GM12878 (cell line): ENCODE measurements at regions not wholly inside any gene's neighbourhood (a gene's known extent, or its start where the extent isn't known, plus 50 kb on each side); places are given as distances from the start of the nearest gene placed in this dataset.

Source experiments
- ATAC-seq: fragments of 200-7000 bp; cut with Tn5 transposase; 3 replicates; pipeline ENCODE4 v1.9.1; 2020; ENCODE audit warnings: mild to moderate bottlenecking, moderate library complexity
- BruUV-seq: library from RNA; stranded (reverse); fragments of 400-500 nt; replicated peaks from 2 replicates; lab custom pipeline; 2021; lab: Mats Ljungman, UMichigan
- CTCF ChIA-PET: fragments of 300-600 bp; sonication (Branson Sonifier 250); formaldehyde crosslinking; extraction: SDS; loops from one replicate; lab custom pipeline; 2021; ENCODE audit warnings: inconsistent platforms; lab: Yijun Ruan, JAX
- POLR2A ChIA-PET: fragments of 350-600 bp; formaldehyde crosslinking; extraction: SDS; loops from one replicate; lab custom pipeline; 2021; ENCODE audit warnings: inconsistent platforms; lab: Charles Lee
- RAD21 ChIA-PET: fragments of 300-600 bp; sonication (Branson Sonifier 250); formaldehyde crosslinking; loops from one replicate; lab custom pipeline; 2023; ENCODE audit warnings: antibody characterized with exemption; ENCODE audit not compliant: unreplicated experiment; lab: Charles Lee
- SMC1A ChIA-PET: fragments of 300-600 bp; sonication (Branson Sonifier 250); formaldehyde crosslinking; loops from one replicate; lab custom pipeline; 2023; ENCODE audit not compliant: unreplicated experiment, uncharacterized antibody; lab: Charles Lee
- DNase-seq: peaks from one replicate; pipeline ENCODE4 v3.0.0-alpha.2; 2011; ENCODE audit warnings: low read depth, low spot score
- FAIRE-seq: peaks from 3 replicates; lab custom pipeline; 2011; peaks lifted over from hg19 to GRCh38; lab: Jason Lieb, UNC
- H2AFZ ChIP-seq: 2 replicates; pipeline ENCODE4 v1.6.0; 2011; ENCODE audit warnings: low read depth, low read length, control low read depth; ENCODE audit not compliant: control insufficient read depth
- H3K27ac ChIP-seq: 2 replicates; pipeline ENCODE4 v1.5.1; 2011; ENCODE audit warnings: control low read depth; ENCODE audit not compliant: control insufficient read depth, insufficient read depth
- H3K27me3 ChIP-seq, 2 experiments: replicated peaks in 1 of 2; 2 replicates each; pipeline versions ENCODE4 v1.6.0 to v1.6.1; 2011; ENCODE audit warnings: low read length in 1 of 2; ENCODE audit not compliant: control insufficient read depth in 2 of 2, insufficient read depth in 2 of 2
- H3K36me3 ChIP-seq, 2 experiments: 2 replicates each; pipeline ENCODE4 v1.5.1; 2011; ENCODE audit warnings: low read length in 1 of 2; ENCODE audit not compliant: control insufficient read depth in 2 of 2, insufficient read depth in 2 of 2
- H3K4me1 ChIP-seq: 2 replicates; pipeline ENCODE4 v1.6.1; 2011; ENCODE audit warnings: mild to moderate bottlenecking, low read length, moderate library complexity, mixed read lengths; ENCODE audit not compliant: control insufficient read depth, insufficient read depth
- H3K4me2 ChIP-seq: 2 replicates; pipeline ENCODE4 v1.6.0; 2011; ENCODE audit warnings: control low read depth; ENCODE audit not compliant: control insufficient read depth, insufficient read depth
- H3K4me3 ChIP-seq: fragments of 200-600 bp; sonication (generic); 2 replicates; pipeline ENCODE4 v1.5.1; 2016
- H3K79me2 ChIP-seq: 2 replicates; pipeline ENCODE4 v1.6.0; 2011; ENCODE audit warnings: low read length; ENCODE audit not compliant: control insufficient read depth, insufficient read depth
- H3K9ac ChIP-seq: 2 replicates; pipeline ENCODE4 v1.8.0; 2011; ENCODE audit warnings: low read length, control low read depth, mixed read lengths; ENCODE audit not compliant: control insufficient read depth, insufficient read depth
- H3K9me3 ChIP-seq: replicated peaks from 3 replicates; pipeline ENCODE4 v1.5.1; 2011; ENCODE audit warnings: mild to moderate bottlenecking, low read length; ENCODE audit not compliant: control insufficient read depth, insufficient read depth
- H4K20me1 ChIP-seq: 2 replicates; pipeline ENCODE4 v1.6.0; 2011; ENCODE audit not compliant: control insufficient read depth, insufficient read depth
- BMI1 ChIP-seq: fragments of 450-650 bp; IDR thresholded peaks from 2 replicates; pipeline ENCODE4 v1.6.1; 2016; ENCODE audit warnings: mild to moderate bottlenecking, moderate library complexity, borderline replicate concordance
- ESRRA ChIP-seq: IDR thresholded peaks from 2 replicates; pipeline ENCODE4 v1.6.1; 2012; ENCODE audit warnings: mild to moderate bottlenecking, low read length, improper control_type of control experiment
- IKZF1 ChIP-seq: fragments of 450-650 bp; conservative IDR thresholded peaks from 2 replicates; pipeline ENCODE4 v1.6.1; 2017; ENCODE audit warnings: antibody characterized with exemption, mild to moderate bottlenecking
- IRF4 ChIP-seq: IDR thresholded peaks from 2 replicates; pipeline ENCODE4 v1.6.1; 2011; ENCODE audit warnings: low read depth, low read length
- MEF2A ChIP-seq: IDR thresholded peaks from 2 replicates; pipeline ENCODE4 v1.6.1; 2011; ENCODE audit warnings: low read depth, mild to moderate bottlenecking, low read length, moderate library complexity; ENCODE audit not compliant: insufficient read depth
- MEF2B ChIP-seq: fragments of 450-650 bp; IDR thresholded peaks from 2 replicates; pipeline ENCODE4 v1.6.1; 2018; ENCODE audit warnings: mild to moderate bottlenecking, moderate library complexity; ENCODE audit not compliant: partially characterized antibody, poor library complexity, severe bottlenecking
- POLR2A ChIP-seq: IDR thresholded peaks from 2 replicates; pipeline ENCODE4 v1.6.1; 2011; ENCODE audit warnings: low read depth, mild to moderate bottlenecking, low read length
- TBL1XR1 ChIP-seq: IDR thresholded peaks from 2 replicates; pipeline ENCODE4 v1.6.1; 2012; ENCODE audit warnings: low read depth, low read length, improper control_type of control experiment
- TCF3 ChIP-seq: IDR thresholded peaks from 2 replicates; pipeline ENCODE4 v1.6.1; 2012; ENCODE audit warnings: low read depth, mild to moderate bottlenecking, low read length, borderline replicate concordance; ENCODE audit not compliant: insufficient read depth
- WGBS: methylation state at CpG from one replicate; pipeline ENCODE4 v1.1.6; 2016; ENCODE audit warnings: low lambda C conversion rate; ENCODE audit not compliant: insufficient replicate concordance, insufficient coverage; ENCODE audit errors: missing lambda C conversion rate; 5-methylcytosine and 5-hydroxymethylcytosine counted together
- in situ Hi-C: fragments of 300-500 bp; cut with MboI; formaldehyde crosslinking; loops from 9 replicates; pipeline ENCODE4 v1.14.3; 2018; ENCODE audit warnings: mixed read lengths
- intact Hi-C: fragments of 100-400 bp; cut with micrococcal nuclease; formaldehyde crosslinking; loops from one replicate; pipeline ENCODE4 v1.14.2; 2022; ENCODE audit not compliant: unreplicated experiment
- TF ChIP-seq, protein P1 (sequence below): fragments of 450-650 bp; formaldehyde crosslinking; IDR thresholded peaks from 2 replicates; pipeline ENCODE4 v1.4.0; 2020; ENCODE audit warnings: mild to moderate bottlenecking, moderate library complexity
- TF ChIP-seq, protein P2 (sequence below): fragments of 450-650 bp; IDR thresholded peaks from 2 replicates; pipeline ENCODE4 v1.6.1; 2017; ENCODE audit warnings: antibody characterized with exemption, mild to moderate bottlenecking, moderate library complexity
- TF ChIP-seq, protein P3 (sequence below): fragments of 450-650 bp; conservative IDR thresholded peaks from 2 replicates; pipeline ENCODE4 v1.6.1; 2017; ENCODE audit warnings: mild to moderate bottlenecking, moderate library complexity
- TF ChIP-seq, protein P4 (sequence below), 3 experiments: IDR thresholded peaks in 2 of 3; conservative IDR thresholded peaks in 1 of 3; 2 replicates each; pipeline ENCODE4 v1.5.1; 2011; ENCODE audit warnings: low read depth in 3 of 3, low read length in 3 of 3, mild to moderate bottlenecking in 3 of 3, control low read depth in 2 of 3, moderate library complexity in 2 of 3, inconsistent platforms in 1 of 3, mixed read lengths in 1 of 3; ENCODE audit not compliant: control insufficient read depth in 2 of 3, insufficient read depth in 1 of 3; ENCODE audit errors: extremely low read depth in 1 of 3

DNA sequence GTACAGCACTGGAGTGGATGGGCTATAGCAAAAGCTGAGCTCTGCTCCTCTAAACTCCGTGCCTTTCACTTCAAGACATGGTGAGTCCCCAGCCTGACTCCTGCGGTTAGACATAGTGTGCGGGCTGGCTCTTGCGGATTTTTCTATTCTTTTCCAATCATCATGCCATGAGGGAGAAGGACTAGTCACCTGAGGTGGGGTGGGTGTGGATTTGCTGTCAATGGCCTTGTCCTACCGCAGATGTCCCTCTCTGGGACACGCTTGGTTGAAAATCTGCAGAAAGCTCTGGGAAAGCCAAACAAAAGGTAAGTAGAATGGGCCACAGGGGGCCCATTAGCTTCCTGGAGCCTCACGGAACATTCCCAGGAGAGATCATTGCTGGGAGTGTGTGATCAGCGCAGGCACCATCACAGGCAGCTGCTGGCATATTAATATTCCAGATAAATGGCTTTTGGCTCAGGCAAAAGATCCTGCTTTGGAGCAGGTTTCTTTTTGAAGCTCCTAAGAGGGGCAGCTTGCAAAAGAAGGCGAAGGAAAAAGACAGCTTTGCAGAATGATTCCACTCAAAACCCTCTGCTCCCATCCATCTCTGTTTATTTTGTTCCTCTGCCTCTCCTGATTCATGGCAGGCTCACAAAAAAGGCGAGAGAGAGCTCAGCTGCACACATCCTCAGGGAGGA lies 509.0 kb upstream of the ZMIZ1 start:
- WGBS: 34% methylated on average over 10 of the region's 10 CpGs
- H3K4me1 ChIP-seq: no peaks in the 10 kb centered on the region
- no peak overlapping the region for H2AFZ ChIP-seq
- peaks cover 0 to 2% of the 10 kb centered on the region in 2 experiments; a peak in 3 of 4 replicates for H3K27me3 ChIP-seq
- no peak overlapping the region for H3K4me3 ChIP-seq
- no peak overlapping the region for H3K9ac ChIP-seq
- no peak overlapping the region for H3K27ac ChIP-seq
- FAIRE-seq (no peak), ATAC-seq (no peak), DNase-seq (no peak)
- no peaks in the 10 kb centered on the region for H3K36me3 ChIP-seq
- ChIA-PET SMC1A (interaction anchor here (1.1 kb wide), 1 partner anchor 10 kb away, joined by 3 read pairs; no protein-coding TSS in a partner anchor), CTCF (no interaction called here), RAD21 (no interaction called here), POLR2A (no interaction called here)
- no peaks in the 10 kb centered on the region for H3K79me2 ChIP-seq
- BruUV-seq: no TSS peak
- no peak overlapping the region for H3K4me2 ChIP-seq
- H4K20me1 ChIP-seq: no peaks in the 10 kb centered on the region
- in situ Hi-C loops (no loop called here), intact Hi-C loops (no loop called here)
- no peaks in the 10 kb centered on the region for H3K9me3 ChIP-seq
- TF ChIP-seq, protein P1, sequence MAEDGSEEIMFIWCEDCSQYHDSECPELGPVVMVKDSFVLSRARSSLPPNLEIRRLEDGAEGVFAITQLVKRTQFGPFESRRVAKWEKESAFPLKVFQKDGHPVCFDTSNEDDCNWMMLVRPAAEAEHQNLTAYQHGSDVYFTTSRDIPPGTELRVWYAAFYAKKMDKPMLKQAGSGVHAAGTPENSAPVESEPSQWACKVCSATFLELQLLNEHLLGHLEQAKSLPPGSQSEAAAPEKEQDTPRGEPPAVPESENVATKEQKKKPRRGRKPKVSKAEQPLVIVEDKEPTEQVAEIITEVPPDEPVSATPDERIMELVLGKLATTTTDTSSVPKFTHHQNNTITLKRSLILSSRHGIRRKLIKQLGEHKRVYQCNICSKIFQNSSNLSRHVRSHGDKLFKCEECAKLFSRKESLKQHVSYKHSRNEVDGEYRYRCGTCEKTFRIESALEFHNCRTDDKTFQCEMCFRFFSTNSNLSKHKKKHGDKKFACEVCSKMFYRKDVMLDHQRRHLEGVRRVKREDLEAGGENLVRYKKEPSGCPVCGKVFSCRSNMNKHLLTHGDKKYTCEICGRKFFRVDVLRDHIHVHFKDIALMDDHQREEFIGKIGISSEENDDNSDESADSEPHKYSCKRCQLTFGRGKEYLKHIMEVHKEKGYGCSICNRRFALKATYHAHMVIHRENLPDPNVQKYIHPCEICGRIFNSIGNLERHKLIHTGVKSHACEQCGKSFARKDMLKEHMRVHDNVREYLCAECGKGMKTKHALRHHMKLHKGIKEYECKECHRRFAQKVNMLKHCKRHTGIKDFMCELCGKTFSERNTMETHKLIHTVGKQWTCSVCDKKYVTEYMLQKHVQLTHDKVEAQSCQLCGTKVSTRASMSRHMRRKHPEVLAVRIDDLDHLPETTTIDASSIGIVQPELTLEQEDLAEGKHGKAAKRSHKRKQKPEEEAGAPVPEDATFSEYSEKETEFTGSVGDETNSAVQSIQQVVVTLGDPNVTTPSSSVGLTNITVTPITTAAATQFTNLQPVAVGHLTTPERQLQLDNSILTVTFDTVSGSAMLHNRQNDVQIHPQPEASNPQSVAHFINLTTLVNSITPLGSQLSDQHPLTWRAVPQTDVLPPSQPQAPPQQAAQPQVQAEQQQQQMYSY (CRISPR knock-in tag): no peak
- no peak for TF ChIP-seq MEF2A
- no peak for TF ChIP-seq POLR2A
- TF ChIP-seq, protein P2, sequence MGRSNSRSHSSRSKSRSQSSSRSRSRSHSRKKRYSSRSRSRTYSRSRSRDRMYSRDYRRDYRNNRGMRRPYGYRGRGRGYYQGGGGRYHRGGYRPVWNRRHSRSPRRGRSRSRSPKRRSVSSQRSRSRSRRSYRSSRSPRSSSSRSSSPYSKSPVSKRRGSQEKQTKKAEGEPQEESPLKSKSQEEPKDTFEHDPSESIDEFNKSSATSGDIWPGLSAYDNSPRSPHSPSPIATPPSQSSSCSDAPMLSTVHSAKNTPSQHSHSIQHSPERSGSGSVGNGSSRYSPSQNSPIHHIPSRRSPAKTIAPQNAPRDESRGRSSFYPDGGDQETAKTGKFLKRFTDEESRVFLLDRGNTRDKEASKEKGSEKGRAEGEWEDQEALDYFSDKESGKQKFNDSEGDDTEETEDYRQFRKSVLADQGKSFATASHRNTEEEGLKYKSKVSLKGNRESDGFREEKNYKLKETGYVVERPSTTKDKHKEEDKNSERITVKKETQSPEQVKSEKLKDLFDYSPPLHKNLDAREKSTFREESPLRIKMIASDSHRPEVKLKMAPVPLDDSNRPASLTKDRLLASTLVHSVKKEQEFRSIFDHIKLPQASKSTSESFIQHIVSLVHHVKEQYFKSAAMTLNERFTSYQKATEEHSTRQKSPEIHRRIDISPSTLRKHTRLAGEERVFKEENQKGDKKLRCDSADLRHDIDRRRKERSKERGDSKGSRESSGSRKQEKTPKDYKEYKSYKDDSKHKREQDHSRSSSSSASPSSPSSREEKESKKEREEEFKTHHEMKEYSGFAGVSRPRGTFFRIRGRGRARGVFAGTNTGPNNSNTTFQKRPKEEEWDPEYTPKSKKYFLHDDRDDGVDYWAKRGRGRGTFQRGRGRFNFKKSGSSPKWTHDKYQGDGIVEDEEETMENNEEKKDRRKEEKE: no peak
- no peak for TF ChIP-seq BMI1
- no peak for TF ChIP-seq TCF3
- TF ChIP-seq IKZF1: no peak
- no peak for TF ChIP-seq TBL1XR1
- TF ChIP-seq, protein P3, sequence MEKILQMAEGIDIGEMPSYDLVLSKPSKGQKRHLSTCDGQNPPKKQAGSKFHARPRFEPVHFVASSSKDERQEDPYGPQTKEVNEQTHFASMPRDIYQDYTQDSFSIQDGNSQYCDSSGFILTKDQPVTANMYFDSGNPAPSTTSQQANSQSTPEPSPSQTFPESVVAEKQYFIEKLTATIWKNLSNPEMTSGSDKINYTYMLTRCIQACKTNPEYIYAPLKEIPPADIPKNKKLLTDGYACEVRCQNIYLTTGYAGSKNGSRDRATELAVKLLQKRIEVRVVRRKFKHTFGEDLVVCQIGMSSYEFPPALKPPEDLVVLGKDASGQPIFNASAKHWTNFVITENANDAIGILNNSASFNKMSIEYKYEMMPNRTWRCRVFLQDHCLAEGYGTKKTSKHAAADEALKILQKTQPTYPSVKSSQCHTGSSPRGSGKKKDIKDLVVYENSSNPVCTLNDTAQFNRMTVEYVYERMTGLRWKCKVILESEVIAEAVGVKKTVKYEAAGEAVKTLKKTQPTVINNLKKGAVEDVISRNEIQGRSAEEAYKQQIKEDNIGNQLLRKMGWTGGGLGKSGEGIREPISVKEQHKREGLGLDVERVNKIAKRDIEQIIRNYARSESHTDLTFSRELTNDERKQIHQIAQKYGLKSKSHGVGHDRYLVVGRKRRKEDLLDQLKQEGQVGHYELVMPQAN: no peak
- no peak for TF ChIP-seq IRF4
- TF ChIP-seq, protein P4, sequence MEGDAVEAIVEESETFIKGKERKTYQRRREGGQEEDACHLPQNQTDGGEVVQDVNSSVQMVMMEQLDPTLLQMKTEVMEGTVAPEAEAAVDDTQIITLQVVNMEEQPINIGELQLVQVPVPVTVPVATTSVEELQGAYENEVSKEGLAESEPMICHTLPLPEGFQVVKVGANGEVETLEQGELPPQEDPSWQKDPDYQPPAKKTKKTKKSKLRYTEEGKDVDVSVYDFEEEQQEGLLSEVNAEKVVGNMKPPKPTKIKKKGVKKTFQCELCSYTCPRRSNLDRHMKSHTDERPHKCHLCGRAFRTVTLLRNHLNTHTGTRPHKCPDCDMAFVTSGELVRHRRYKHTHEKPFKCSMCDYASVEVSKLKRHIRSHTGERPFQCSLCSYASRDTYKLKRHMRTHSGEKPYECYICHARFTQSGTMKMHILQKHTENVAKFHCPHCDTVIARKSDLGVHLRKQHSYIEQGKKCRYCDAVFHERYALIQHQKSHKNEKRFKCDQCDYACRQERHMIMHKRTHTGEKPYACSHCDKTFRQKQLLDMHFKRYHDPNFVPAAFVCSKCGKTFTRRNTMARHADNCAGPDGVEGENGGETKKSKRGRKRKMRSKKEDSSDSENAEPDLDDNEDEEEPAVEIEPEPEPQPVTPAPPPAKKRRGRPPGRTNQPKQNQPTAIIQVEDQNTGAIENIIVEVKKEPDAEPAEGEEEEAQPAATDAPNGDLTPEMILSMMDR (IDR thresholded peaks at IDR 0.05 in 2 of 3, conservative IDR thresholded peaks at IDR 0.05 in 1 of 3; ENCODE audit: control insufficient read depth in 2 of 3, extremely low read depth in 1 of 3, insufficient read depth in 1 of 3, low read depth in 3 of 3, low read length in 3 of 3): no peak
- no peak for TF ChIP-seq MEF2B
- no peak for TF ChIP-seq ESRRA
